ENCODE measurements at regions not wholly inside any gene's neighbourhood (a gene's known extent, or its start where the extent isn't known, plus 50 kb on each side); places are given as distances from the start of the nearest gene placed in this dataset.

- Histone ChIP-seq H3K4me2 (ENCODE audit: low read depth, low read length) (no peak overlapping the region), H3K27ac (ENCODE audit: extremely low read length, insufficient read depth, low read length) (no peak overlapping the region), H3K4me3 (replicated peaks in 1 of 3; ENCODE audit: insufficient read depth in 1 of 3, low read depth in 2 of 3, low read length in 3 of 3) (no peak overlapping the region), H3K27me3 (ENCODE audit: control insufficient read depth in 1 of 2, insufficient read depth in 2 of 2, low read length in 2 of 2) (no peaks in the 10 kb centered on the region), H3K9ac (ENCODE audit: insufficient read depth, low read depth, low read length) (no peak overlapping the region), H3K79me2 (ENCODE audit: insufficient read depth, low read length) (no peaks in the 10 kb centered on the region), H3K9me3 (ENCODE audit: low read length) (no peaks in the 10 kb centered on the region), H4K20me1 (ENCODE audit: insufficient read depth, low read length) (no peaks in the 10 kb centered on the region), H2AFZ (ENCODE audit: low read length) (no peak overlapping the region), H3K36me3 (replicated peaks in 1 of 2; ENCODE audit: control insufficient read depth in 1 of 2, insufficient read depth in 2 of 2, low read length in 2 of 2) (no peaks in the 10 kb centered on the region), H3K4me1 (ENCODE audit: insufficient read depth, low read length) (peaks cover 37% of the 10 kb centered on the region)
- in situ Hi-C loops (cut with HindIII; ENCODE audit: extremely low pct_ligation_motif_present, low pct_unique_long_range_greater_than_20kb) = no loop called here
- POLR2A ChIA-PET = no interaction called here
- CTCF ChIA-PET (ENCODE audit: low intra/inter-chr PET ratio, low total read pairs) = no interaction called here
- FAIRE-seq (no peak), DNase-seq (ENCODE audit: low spot score) (no peak), ATAC-seq (no peak)
- 95% methylated on average over 4 of the region's 4 CpGs for WGBS (ENCODE audit: low lambda C conversion rate)
- intact Hi-C loops (cut with micrococcal nuclease; ENCODE audit: unreplicated experiment) = no loop called here
- no TSS peak for BruUV-seq (replicated peaks)
- TF ChIP-seq SP5 (CRISPR knock-in tag; IDR thresholded peaks at IDR 0.05; ENCODE audit: borderline replicate concordance, low read depth) = no peak
- TF ChIP-seq YEATS2 (CRISPR knock-in tag; IDR thresholded peaks at IDR 0.05; ENCODE audit: borderline replicate concordance) = no peak
- no peak for TF ChIP-seq ZBTB2 (CRISPR knock-in tag; IDR thresholded peaks at IDR 0.05; ENCODE audit: low read depth)
- no peak for TF ChIP-seq CSRNP2 (CRISPR knock-in tag; conservative IDR thresholded peaks at IDR 0.05; ENCODE audit: low read depth)
- no peak for TF ChIP-seq ZBTB39 (CRISPR knock-in tag; IDR thresholded peaks at IDR 0.05)
- TF ChIP-seq CC2D1A (CRISPR knock-in tag; IDR thresholded peaks at IDR 0.05) = no peak
- no peak for TF ChIP-seq NCOA5 (CRISPR knock-in tag; IDR thresholded peaks at IDR 0.05)
- TF ChIP-seq ZNF280B (CRISPR knock-in tag; IDR thresholded peaks at IDR 0.05; ENCODE audit: borderline replicate concordance) = no peak
- no peak for TF ChIP-seq SKIL (CRISPR knock-in tag; IDR thresholded peaks at IDR 0.05; ENCODE audit: borderline replicate concordance)
- no peak for TF ChIP-seq ZNF235 (CRISPR knock-in tag; IDR thresholded peaks at IDR 0.05; ENCODE audit: borderline replicate concordance)
- TF ChIP-seq ZNF839 (CRISPR knock-in tag; IDR thresholded peaks at IDR 0.05; ENCODE audit: borderline replicate concordance) = no peak
- no peak for TF ChIP-seq MATR3 (CRISPR knock-in tag; IDR thresholded peaks at IDR 0.05)
- no peak for TF ChIP-seq ZFP36 (IDR thresholded peaks at IDR 0.05; ENCODE audit: borderline replicate concordance, low read depth, low read length, partially characterized antibody)
- no peak for TF ChIP-seq HOXA9 (CRISPR knock-in tag; IDR thresholded peaks at IDR 0.05; ENCODE audit: borderline replicate concordance)
- no peak for TF ChIP-seq TBP (CRISPR knock-in tag; IDR thresholded peaks at IDR 0.05)
- TF ChIP-seq GFI1 (CRISPR knock-in tag; IDR thresholded peaks at IDR 0.05; ENCODE audit: borderline replicate concordance) = no peak
- no peak for TF ChIP-seq KDM4B (CRISPR knock-in tag; IDR thresholded peaks at IDR 0.05)
Observed at GRCh38 chr12:107501681-107502080, 183.9 kb upstream of the PWP1 start.
